ENCODE measurements at regions not wholly inside any gene's neighbourhood (a gene's known extent, or its start where the extent isn't known, plus 50 kb on each side); places are given as distances from the start of the nearest gene placed in this dataset.
"Not testable (repeated sequence)": the region's sequence is repeated elsewhere in the genome, so short reads cannot be mapped to it uniquely, and the experiment has no call there.

- no peak for DNase-seq
Measured at GRCh38 chr5:153358315-153358976, 132.0 kb upstream of the GRIA1 start.

GRCh38 chr5:153360860-153361259 is 129.6 kb upstream of the GRIA1 start:
- DNase-seq: no peak

- no peak for DNase-seq
Measured at GRCh38 chr5:153361735-153362409, 128.6 kb upstream of the GRIA1 start.

- no peak for DNase-seq
Measured at GRCh38 chr5:153365547-153365946, 124.9 kb upstream of the GRIA1 start.

- DNase-seq: no peak
Measured at GRCh38 chr5:153367466-153367865, 123.0 kb upstream of the GRIA1 start.

- DNase-seq: peak in 1 of 51 donors; percentile 21
Measured at GRCh38 chr5:153372425-153373129, 117.9 kb upstream of the GRIA1 start.

GRCh38 chr5:153373130-153373498 is 117.4 kb upstream of the GRIA1 start:
- no peak for DNase-seq

GRCh38 chr5:153381630-153382029 is 108.8 kb upstream of the GRIA1 start:
- DNase-seq: not testable (repeated sequence)

- no peak for DNase-seq
Measured at GRCh38 chr5:153390569-153390968, 99.9 kb upstream of the GRIA1 start.

GRCh38 chr5:153399595-153399994 is 90.9 kb upstream of the GRIA1 start:
- no peak for DNase-seq

GRCh38 chr5:153400931-153401330 is 89.5 kb upstream of the GRIA1 start:
- DNase-seq: no peak

GRCh38 chr5:153402550-153402949 is 87.9 kb upstream of the GRIA1 start:
- DNase-seq: no peak

GRCh38 chr5:153403470-153403869 is 87.0 kb upstream of the GRIA1 start:
- no peak for DNase-seq

- no peak for DNase-seq
Measured at GRCh38 chr5:153404747-153405146, 85.7 kb upstream of the GRIA1 start.

- no peak for DNase-seq
Measured at GRCh38 chr5:153421676-153422075, 68.8 kb upstream of the GRIA1 start.

- DNase-seq: no peak
Measured at GRCh38 chr5:153425914-153426313, 64.6 kb upstream of the GRIA1 start.

GRCh38 chr5:153429761-153430380 is 60.6 kb upstream of the GRIA1 start:
- no peak for DNase-seq

GRCh38 chr5:153432583-153432982 is 57.9 kb upstream of the GRIA1 start:
- DNase-seq: peak in 1 of 51 donors; percentile 18

- DNase-seq: no peak
Measured at GRCh38 chr5:153437251-153437650, 53.2 kb upstream of the GRIA1 start.

GRCh38 chr5:153439130-153439529 is 51.3 kb upstream of the GRIA1 start:
- no peak for DNase-seq
